CD4-positive, alpha-beta T cell treated with Interleukin-2 at 100 ng/mL for 4 hours (primary cell): ENCODE measurements at regions not wholly inside any gene's neighbourhood (a gene's known extent, or its start where the extent isn't known, plus 50 kb on each side); places are given as distances from the start of the nearest gene placed in this dataset.

ENCODE experiments used
- DNase-seq: peaks from one replicate; pipeline ENCODE4 v3.0.0-alpha.2; 2020; ENCODE audit warnings: low spot score

GRCh38 chr11:115691030-115691429 lies 186.8 kb upstream of the CADM1 start:
- DNase-seq: no peak

DNA sequence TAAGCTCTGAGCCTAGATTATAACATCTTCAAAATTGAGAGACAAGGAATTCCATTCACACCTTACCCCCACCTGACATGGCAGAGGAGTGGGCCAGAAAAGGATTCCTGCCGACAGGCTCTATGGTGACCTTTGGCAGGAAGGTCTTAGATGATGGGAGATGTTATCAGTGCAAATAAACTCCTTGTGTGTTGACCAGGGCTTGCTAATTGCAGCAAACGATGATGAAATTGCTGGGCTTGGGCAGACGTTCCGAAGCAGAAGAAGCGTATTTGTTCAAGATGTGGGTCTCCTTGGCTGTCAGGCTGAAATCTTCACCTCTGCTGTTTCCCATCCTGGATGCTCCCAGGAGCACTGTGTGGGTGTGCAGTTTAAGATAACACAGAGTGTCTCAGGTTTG lies 183.7 kb upstream of the CADM1 start:
- DNase-seq: no peak

DNA sequence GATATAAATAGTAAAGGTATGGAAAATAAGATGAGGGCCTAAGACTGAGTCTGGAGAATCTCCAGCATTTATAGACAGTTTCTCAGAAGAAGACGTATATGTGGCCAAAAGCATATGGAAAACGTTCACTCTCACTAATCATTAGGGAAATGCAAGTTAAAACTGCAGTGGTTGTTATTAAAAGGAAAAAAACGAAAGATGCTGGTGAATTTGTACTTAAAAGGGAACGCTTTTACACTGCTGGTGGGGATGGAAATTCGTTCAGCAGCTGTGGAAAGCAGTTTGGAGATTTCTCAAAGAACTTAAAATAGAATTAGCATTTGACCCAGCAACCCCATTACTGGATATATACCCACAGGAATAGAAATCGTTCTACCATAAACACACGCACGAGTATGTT lies 180.5 kb upstream of the CADM1 start:
- DNase-seq: no peak

DNA sequence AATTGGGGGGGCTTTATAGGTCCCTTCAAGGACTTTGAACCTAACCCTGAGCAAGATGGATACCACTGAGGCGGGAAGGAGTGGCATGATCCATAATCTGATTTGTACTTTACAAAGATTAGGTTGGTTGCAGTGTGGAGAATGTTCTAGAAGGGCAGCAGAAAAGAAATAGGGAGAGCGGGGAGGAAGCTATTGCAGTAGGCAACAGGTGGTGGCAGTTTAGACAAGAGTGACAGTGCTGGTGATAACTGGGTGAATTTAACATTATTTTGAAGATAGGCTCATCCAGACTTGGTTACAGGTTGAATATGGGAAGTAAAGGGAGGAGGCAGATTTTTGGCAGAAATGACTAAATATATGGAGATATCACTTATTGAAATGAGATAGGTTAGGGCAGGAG lies 179.9 kb upstream of the CADM1 start:
- DNase-seq: no peak

DNA sequence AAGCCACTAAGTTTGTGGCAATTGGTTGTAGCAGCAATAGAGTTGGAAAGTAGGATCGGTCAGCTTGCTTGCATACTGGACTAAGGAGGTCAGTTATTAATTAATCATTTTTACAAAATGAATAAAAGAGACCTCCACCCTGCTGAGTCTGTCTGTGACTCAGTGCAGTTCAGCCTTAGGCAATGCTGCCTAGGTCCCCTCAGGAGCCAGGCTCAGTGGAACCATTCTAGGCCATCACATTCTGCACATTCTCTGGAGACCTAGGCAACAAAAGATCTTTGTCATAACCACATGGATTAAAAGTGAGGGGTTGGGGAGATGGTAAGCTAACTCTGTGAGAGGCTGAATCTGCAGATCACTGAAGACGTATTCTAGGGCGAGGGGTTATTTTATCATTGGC lies 178.7 kb upstream of the CADM1 start:
- DNase-seq: no peak

DNA sequence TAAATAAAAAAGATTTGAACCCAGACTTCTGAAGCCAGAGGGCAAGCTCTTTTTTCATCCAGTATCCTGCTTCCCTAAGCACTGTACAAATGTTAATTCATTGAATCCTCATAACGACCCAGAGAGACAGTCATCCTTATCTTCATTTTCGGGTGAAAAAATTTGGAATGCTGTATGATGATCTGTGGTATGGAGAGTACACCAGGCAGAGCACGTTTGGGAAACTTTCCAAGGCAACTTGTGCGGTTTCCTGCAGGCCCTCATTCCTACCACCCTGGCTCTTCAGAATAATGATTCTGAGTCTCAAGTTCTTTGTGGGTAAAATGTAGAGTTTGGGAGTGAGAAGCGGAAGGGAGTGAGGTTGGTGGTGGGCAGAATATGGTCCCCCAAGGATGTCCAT lies 177.9 kb upstream of the CADM1 start:
- DNase-seq: no peak

DNA sequence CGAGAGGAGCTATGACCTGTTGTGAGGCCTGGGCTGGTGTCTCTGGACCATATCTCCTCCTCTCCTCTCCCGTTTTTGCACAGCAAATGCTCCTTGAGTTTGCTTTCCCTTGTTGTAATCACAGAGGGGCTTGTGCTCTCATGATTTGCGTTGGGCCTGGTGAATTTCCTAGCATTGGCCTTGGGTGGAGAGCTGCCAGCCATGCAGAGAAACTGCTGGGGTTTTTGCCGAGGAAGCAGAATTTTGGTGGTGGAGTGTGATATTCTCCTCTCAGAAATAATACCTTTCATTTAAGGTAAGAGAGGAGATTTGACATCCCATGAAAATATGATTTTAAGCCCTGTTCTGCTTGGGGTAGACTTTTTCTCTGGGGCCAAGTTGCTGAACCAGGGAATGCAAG lies 175.7 kb upstream of the CADM1 start:
- no peak for DNase-seq

DNA sequence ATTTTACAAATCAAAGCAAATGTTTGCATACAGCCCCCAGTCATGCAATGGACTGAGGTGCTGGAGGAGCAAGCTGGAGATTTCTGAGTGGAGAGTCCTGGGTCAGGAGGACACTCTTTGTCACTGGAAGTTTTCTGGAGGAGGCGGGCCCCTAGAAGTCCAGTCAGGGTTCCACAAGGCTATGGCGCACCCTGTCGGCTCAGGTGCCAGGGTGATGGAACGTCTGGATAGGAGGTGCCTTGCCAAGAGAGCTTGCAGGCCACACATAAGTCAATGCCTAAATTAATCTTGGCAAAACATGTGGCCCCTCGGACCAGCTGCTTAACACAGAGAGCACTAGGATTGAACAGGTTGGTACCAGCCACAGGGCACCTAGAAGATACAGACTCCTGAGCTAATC lies 174.7 kb upstream of the CADM1 start:
- no peak for DNase-seq

- DNase-seq: no peak
Measured at GRCh38 chr11:115677190-115677589, 173.0 kb upstream of the CADM1 start.

GRCh38 chr11:115676768-115677167 lies 172.6 kb upstream of the CADM1 start:
- no peak for DNase-seq

DNA sequence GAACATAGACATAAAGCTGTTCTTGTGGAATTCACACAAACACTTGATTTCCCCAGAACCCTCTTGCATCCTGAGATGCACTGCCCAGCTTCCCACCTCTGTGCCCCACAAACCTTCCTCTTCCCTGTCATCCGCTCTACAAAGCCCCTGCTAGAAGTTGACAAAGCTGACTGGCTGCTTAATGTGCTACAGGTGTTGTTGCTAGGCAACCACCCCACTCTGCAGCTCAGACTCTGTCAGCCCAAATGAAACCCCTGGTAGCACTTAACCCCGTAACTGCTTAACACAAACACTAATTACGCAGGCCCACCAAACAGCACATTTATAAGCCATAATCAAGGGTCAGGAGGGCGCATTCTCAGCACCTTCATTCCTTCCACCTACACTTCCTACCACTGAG lies 172.0 kb upstream of the CADM1 start:
- DNase-seq: no peak

- DNase-seq: no peak
Measured at GRCh38 chr11:115674937-115675544, 170.8 kb upstream of the CADM1 start.

DNA sequence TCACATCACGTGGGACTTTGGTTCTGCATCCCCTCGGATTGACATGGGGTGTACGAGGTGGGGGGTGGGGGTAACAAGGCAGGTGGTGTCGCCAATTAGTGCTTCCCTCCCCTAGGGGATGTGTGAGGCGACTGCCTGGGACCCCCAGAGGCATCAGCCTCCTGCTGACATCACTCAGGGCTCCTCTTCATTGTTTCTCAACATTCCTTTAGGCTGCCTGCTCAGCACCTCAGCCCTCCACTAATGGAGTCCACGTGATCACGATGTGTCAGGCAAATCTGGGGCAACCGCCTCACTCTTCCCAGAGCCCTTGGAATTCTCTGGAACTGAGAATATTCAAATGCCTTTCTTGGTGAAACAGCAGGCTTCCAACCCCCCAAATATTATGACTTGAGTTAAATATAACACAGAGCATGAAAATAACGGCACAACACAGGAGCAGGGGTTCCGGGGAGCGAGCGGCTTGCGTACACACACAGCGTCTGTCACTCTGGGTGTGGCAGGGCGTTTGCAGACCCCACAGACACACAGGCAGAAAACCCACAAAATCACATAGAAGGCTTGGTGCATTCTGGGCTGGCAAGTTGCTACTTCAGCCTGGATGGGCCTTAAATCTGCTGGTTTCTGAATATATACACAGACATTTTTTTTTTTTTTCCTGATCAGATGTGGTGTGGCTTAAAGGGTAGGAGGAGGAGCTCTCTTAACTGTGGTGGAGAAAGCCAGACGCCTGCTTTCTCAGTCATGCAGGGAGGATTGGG lies 170.1 kb upstream of the CADM1 start:
- no peak for DNase-seq

DNA sequence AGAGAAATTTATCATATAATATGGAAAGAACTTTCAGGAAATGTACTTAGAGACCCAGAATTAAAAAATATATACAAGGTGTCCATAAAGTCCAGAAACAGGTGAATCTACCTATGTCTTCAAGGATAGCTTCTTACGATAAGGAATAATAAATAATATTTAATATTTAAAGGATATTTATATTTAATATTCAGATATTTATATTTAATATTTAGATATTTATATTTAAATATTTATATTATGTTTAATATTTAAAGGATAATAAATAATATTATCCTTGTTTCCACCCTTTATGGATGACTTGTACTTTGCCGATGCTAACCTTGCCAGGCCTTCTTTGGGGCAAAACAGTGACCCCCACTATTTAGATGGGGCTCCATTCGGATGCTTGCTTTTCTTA lies 169.5 kb upstream of the CADM1 start:
- DNase-seq: no peak

GRCh38 chr11:115672999-115673411 lies 168.8 kb upstream of the CADM1 start:
- DNase-seq: no peak

- no peak for DNase-seq
Measured at GRCh38 chr11:115672412-115672811, 168.2 kb upstream of the CADM1 start.

- no peak for DNase-seq
Measured at GRCh38 chr11:115670538-115671205, 166.5 kb upstream of the CADM1 start.

GRCh38 chr11:115665958-115666357 lies 161.7 kb upstream of the CADM1 start:
- DNase-seq: no peak

DNA sequence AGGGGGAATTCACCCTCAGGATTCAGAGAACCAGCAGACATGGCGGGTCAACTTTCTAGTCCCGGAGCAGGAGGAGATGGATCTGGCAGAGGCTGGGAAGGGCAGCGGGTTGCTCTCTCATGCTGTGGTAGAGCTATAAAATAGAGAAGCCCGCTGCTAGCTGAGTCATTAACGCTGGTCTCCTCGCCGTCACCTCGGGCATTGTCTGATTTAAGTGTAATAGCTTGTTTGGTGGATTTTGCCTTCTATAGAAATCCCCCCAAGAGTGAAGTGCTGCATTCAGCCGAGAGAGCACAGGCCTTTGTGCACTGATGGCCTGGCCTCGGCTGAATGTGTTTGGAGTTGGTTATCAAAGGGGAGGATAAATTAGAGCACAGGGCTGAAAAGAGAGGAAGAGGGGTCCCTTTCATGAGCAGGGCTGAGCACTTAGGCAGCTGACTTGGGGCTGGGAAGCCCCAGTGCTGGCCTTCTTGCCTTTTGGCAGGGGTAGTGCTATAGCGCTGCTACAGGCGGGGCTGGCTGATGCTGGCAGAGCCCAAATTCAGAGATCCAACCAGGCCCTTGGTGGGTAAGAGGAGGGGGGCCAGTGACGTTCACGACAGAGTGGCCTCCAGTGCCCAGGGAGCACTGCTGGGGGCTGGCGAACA lies 161.1 kb upstream of the CADM1 start:
- no peak for DNase-seq

DNA sequence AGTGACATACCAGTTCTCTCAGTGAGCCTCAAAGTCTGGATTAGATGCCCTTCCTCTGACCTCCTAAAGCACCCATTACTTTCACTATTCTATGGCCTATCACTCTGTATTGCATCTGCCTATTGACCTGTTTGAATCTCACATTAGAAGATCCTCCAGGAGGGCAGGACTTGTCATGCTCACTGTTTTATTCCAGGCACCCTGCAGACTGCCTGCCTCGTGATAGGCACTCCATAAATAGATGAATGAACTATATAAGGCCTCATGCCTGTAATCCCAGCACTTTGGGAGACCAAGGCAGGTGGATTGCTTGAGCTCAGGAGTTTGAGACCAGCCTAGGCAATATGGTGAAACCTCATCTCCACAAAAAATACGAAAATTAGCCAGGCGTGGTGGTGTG lies 160.1 kb upstream of the CADM1 start:
- no peak for DNase-seq

DNA sequence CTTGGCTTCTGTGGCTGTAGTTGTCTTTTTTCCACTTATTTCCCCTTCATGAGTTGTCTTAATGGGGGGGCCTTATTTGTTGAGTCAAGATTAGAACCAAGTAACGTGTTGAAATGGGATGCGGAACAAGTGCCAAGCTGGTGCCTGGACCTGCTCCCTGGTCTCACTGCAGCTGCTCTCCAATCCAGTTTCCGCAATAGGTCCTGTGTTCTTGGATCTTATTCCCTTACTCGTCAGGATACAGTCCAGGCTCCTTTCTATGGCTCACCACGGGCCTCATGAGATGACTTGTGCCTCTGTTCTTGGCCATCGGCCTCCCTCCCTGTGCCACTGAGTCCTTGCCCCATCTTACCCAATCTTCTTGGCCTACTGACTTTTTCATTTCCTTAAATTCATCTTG lies 159.6 kb upstream of the CADM1 start:
- DNase-seq: no peak

- DNase-seq: no peak
Measured at GRCh38 chr11:115660030-115660805, 156.0 kb upstream of the CADM1 start.
